IMR-90 (cell line): ENCODE measurements at regions not wholly inside any gene's neighbourhood (a gene's known extent, or its start where the extent isn't known, plus 50 kb on each side); places are given as distances from the start of the nearest gene placed in this dataset.

Experiments
- ATAC-seq: fragments of 200-7000 bp; cut with Tn5 transposase; 2 replicates; pipeline ENCODE4 v1.9.1; 2020; ENCODE audit warnings: low read depth, mild to moderate bottlenecking, moderate library complexity
- BruUV-seq: library from RNA; stranded (reverse); fragments of 400-500 nt; replicated peaks from 2 replicates; lab custom pipeline; 2021; lab: Mats Ljungman, UMichigan
- CTCF ChIA-PET: fragments of 300-600 bp; formaldehyde crosslinking; extraction: SDS; loops from one replicate; lab custom pipeline; 2021; ENCODE audit warnings: antibody characterized with exemption; lab: Yijun Ruan, JAX
- POLR2A ChIA-PET: fragments of 300-600 bp; sonication (Branson Sonifier 250); formaldehyde crosslinking; loops from one replicate; lab custom pipeline; 2022; ENCODE audit warnings: antibody characterized with exemption; ENCODE audit not compliant: unreplicated experiment; lab: Charles Lee
- DNase-seq: peaks from one replicate; pipeline ENCODE4 v3.0.0; 2013
- H2AFZ ChIP-seq: replicated peaks from 2 replicates; pipeline ENCODE3; 2013; ENCODE audit warnings: low read length, mild to moderate bottlenecking; ENCODE audit not compliant: poor library complexity
- H2AK5ac ChIP-seq: 2 replicates; pipeline ENCODE4 v1.6.1; 2013; ENCODE audit warnings: low read depth, low read length, inconsistent platforms
- H2AK9ac ChIP-seq: replicated peaks from 2 replicates; pipeline ENCODE3; 2013; ENCODE audit warnings: mild to moderate bottlenecking, low read depth, low read length, moderate library complexity; ENCODE audit not compliant: poor library complexity
- H2BK120ac ChIP-seq: 2 replicates; pipeline ENCODE4 v1.6.1; 2013; ENCODE audit warnings: low read depth, low read length, inconsistent platforms
- H2BK15ac ChIP-seq: 3 replicates; pipeline ENCODE4 v1.6.1; 2013; ENCODE audit warnings: low read depth, low read length, inconsistent platforms
- H2BK20ac ChIP-seq: 2 replicates; pipeline ENCODE4 v1.6.1; 2013; ENCODE audit warnings: low read depth, mild to moderate bottlenecking, inconsistent platforms, low read length, moderate library complexity
- H2BK5ac ChIP-seq: 2 replicates; pipeline ENCODE4 v1.6.1; 2013; ENCODE audit warnings: mild to moderate bottlenecking, low read depth, low read length, inconsistent platforms; ENCODE audit not compliant: poor library complexity, severe bottlenecking
- H3K14ac ChIP-seq: replicated peaks from 2 replicates; pipeline ENCODE4 v1.6.1; 2013; ENCODE audit warnings: low read depth, low read length, inconsistent platforms
- H3K18ac ChIP-seq: 2 replicates; pipeline ENCODE4 v1.6.1; 2013; ENCODE audit warnings: low read depth, low read length, control low read depth
- H3K23ac ChIP-seq: 2 replicates; pipeline ENCODE4 v1.6.1; 2013; ENCODE audit warnings: low read depth, low read length, inconsistent platforms
- H3K27ac ChIP-seq: 2 replicates; pipeline ENCODE4 v1.5.1; 2013; ENCODE audit warnings: mild to moderate bottlenecking, control low read depth, low read length; ENCODE audit not compliant: insufficient read depth
- H3K27me3 ChIP-seq: 2 replicates; pipeline ENCODE4 v1.6.1; 2013; ENCODE audit warnings: low read length; ENCODE audit not compliant: control insufficient read depth, insufficient read depth
- H3K36me3 ChIP-seq: 2 replicates; pipeline ENCODE4 v1.6.1; 2013; ENCODE audit warnings: low read length, mixed read lengths; ENCODE audit not compliant: control insufficient read depth, insufficient read depth
- H3K4ac ChIP-seq: 2 replicates; pipeline ENCODE4 v1.6.1; 2013; ENCODE audit warnings: low read depth, low read length, inconsistent platforms
- H3K4me1 ChIP-seq: 2 replicates; pipeline ENCODE4 v1.6.1; 2013; ENCODE audit warnings: low read length, mixed read lengths; ENCODE audit not compliant: control insufficient read depth, insufficient read depth
- H3K4me2 ChIP-seq: 2 replicates; pipeline ENCODE4 v1.6.1; 2013; ENCODE audit warnings: low read depth, mild to moderate bottlenecking, control low read depth, low read length, moderate library complexity
- H3K4me3 ChIP-seq: 2 replicates; pipeline ENCODE4 v1.5.1; 2013; ENCODE audit warnings: low read depth, mild to moderate bottlenecking, control low read depth, low read length, moderate library complexity; ENCODE audit not compliant: insufficient read depth
- H3K56ac ChIP-seq: 2 replicates; pipeline ENCODE4 v1.6.1; 2013; ENCODE audit warnings: low read length, inconsistent platforms; ENCODE audit not compliant: insufficient read depth; ENCODE audit errors: extremely low read depth
- H3K79me1 ChIP-seq, 2 experiments: 2 replicates each; pipeline ENCODE4 v1.6.1; 2013; ENCODE audit warnings: low read length in 2 of 2, inconsistent platforms in 1 of 2, low read depth in 1 of 2
- H3K9ac ChIP-seq: 2 replicates; pipeline ENCODE4 v1.6.1; 2013; ENCODE audit warnings: low read depth, low read length, control low read depth
- H3K9me1 ChIP-seq: 2 replicates; pipeline ENCODE4 v1.6.1; 2013; ENCODE audit warnings: low read length, inconsistent platforms; ENCODE audit not compliant: insufficient read depth
- H3K9me3 ChIP-seq: 2 replicates; pipeline ENCODE4 v1.6.1; 2013; ENCODE audit warnings: low read length; ENCODE audit not compliant: control insufficient read depth, insufficient read depth
- H4K20me1 ChIP-seq: 2 replicates; pipeline ENCODE4 v1.6.1; 2013; ENCODE audit warnings: low read length, inconsistent platforms; ENCODE audit not compliant: insufficient read depth
- H4K5ac ChIP-seq: 2 replicates; pipeline ENCODE4 v1.6.1; 2013; ENCODE audit warnings: mild to moderate bottlenecking, low read depth, low read length, control low read depth
- H4K8ac ChIP-seq, 2 experiments: 2 replicates each; pipeline ENCODE4 v1.6.1; 2013; ENCODE audit warnings: low read depth in 2 of 2, low read length in 2 of 2, control low read depth in 1 of 2, inconsistent platforms in 1 of 2
- H4K91ac ChIP-seq: 2 replicates; pipeline ENCODE4 v1.6.1; 2013; ENCODE audit warnings: low read depth, low read length, inconsistent platforms; ENCODE audit not compliant: insufficient read depth
- RFX5 ChIP-seq: IDR thresholded peaks from 2 replicates; pipeline ENCODE4 v1.8.0; 2012; ENCODE audit warnings: low read depth, mild to moderate bottlenecking, low read length, moderate library complexity
- whole genome bisulfite sequencing, 2 experiments: methylation state at CpG; one replicate each; pipeline versions ENCODE4 v1.1.5 to v1.1.7; 2013; ENCODE audit warnings: missing lambda C conversion rate in 2 of 2; ENCODE audit not compliant: insufficient read length in 1 of 2; ENCODE audit errors: extremely low coverage in 2 of 2; 5-methylcytosine and 5-hydroxymethylcytosine counted together
- dilution Hi-C: fragments of 300-500 bp; cut with HindIII; formaldehyde crosslinking; loops from one replicate; pipeline ENCODE4 v1.14.3; 2018; ENCODE audit warnings: low sequenced_read_pairs; ENCODE audit not compliant: unreplicated experiment
- in situ Hi-C: fragments of 300-500 bp; cut with MboI; formaldehyde crosslinking; loops from 3 replicates; pipeline ENCODE4 v1.14.3; 2019; ENCODE audit warnings: low sequenced_read_pairs, inconsistent platforms, mixed read lengths
- intact Hi-C: fragments of 100-400 bp; cut with micrococcal nuclease; formaldehyde crosslinking; loops from 2 replicates; pipeline ENCODE4 v1.10.0; 2022

GRCh38 chr17:13869331-13869940, 199.9 kb upstream of the COX10 start:
- Histone ChIP-seq H3K9ac (no peak overlapping the region), H3K4me1 (peaks cover 2% of the 10 kb centered on the region), H3K27me3 (no peaks in the 10 kb centered on the region; the same call in 1 of the 2 replicates), H3K18ac (no peak overlapping the region), H3K4me3 (no peak overlapping the region), H2BK20ac (no peak overlapping the region), H4K91ac (no peak overlapping the region), H2BK5ac (no peak overlapping the region), H3K9me1 (no peaks in the 10 kb centered on the region), H2BK120ac (no peak overlapping the region), H4K20me1 (no peaks in the 10 kb centered on the region), H4K8ac (no peak overlapping the region), H2AK5ac (no peak overlapping the region), H3K9me3 (no peaks in the 10 kb centered on the region), H2AFZ (no peak overlapping the region), H3K27ac (no peak overlapping the region), H3K56ac (no peak overlapping the region), H3K4ac (no peak overlapping the region), H3K4me2 (no peak overlapping the region), H4K5ac (no peak overlapping the region), H3K79me1 (no peaks in the 10 kb centered on the region), H2AK9ac (no peak overlapping the region), H3K36me3 (no peaks in the 10 kb centered on the region), H2BK15ac (no peak overlapping the region), H3K23ac (no peak overlapping the region), H3K14ac (no peak overlapping the region)
- no peak for TF ChIP-seq RFX5
- in situ Hi-C loops, result no loop called here
- BruUV-seq, result no TSS peak
- DNase-seq, result peak; percentile 32
- 90% methylated on average over 2 of the region's 9 CpGs; no CpG with 5 or more reads in 1 of the 2 experiments for WGBS, 2 experiments
- ChIA-PET POLR2A (no interaction called here), CTCF (no interaction called here)
- dilution Hi-C loops, result no loop called here
- ATAC-seq, result peak; percentile 46; the same call in 1 of the 2 replicates
- intact Hi-C loops, result no loop called here
